Nephron (organoid): ENCODE measurements at regions not wholly inside any gene's neighbourhood (a gene's known extent, or its start where the extent isn't known, plus 50 kb on each side); places are given as distances from the start of the nearest gene placed in this dataset.
"Not testable (repeated sequence)": the region's sequence is repeated elsewhere in the genome, so short reads cannot be mapped to it uniquely, and the experiment has no call there.

Source experiments
- H3K27ac Mint-ChIP-seq, 3 experiments: 2 replicates each; pipeline ENCODE4 v1.8.0; 2020; ENCODE audit warnings: mixed read lengths in 3 of 3, mild to moderate bottlenecking in 2 of 3, moderate library complexity in 1 of 3
- H3K27me3 Mint-ChIP-seq: 2 replicates; pipeline ENCODE4 v1.8.0; 2021; ENCODE audit warnings: low read depth, mild to moderate bottlenecking, moderate library complexity, mixed read lengths
- H3K36me3 Mint-ChIP-seq: 2 replicates; pipeline ENCODE4 v1.8.0; 2020; ENCODE audit warnings: low read depth, mixed read lengths
- H3K4me1 Mint-ChIP-seq: 2 replicates; pipeline ENCODE4 v1.8.0; 2020; ENCODE audit warnings: mixed read lengths
- H3K4me3 Mint-ChIP-seq, 3 experiments: 2 replicates each; pipeline ENCODE4 v1.8.0; 2020; ENCODE audit warnings: mild to moderate bottlenecking in 3 of 3, mixed read lengths in 3 of 3, moderate library complexity in 2 of 3
- H3K9me3 Mint-ChIP-seq: 2 replicates; pipeline ENCODE4 v1.8.0; 2020; ENCODE audit warnings: mixed read lengths
- CTCF ChIP-seq, 3 experiments: fragments of 200-600 bp; sonication (generic); IDR thresholded peaks; one replicate each; pipeline ENCODE4 v1.5.0; 2021; ENCODE audit warnings: antibody characterized with exemption in 3 of 3; ENCODE audit not compliant: unreplicated experiment in 3 of 3

GRCh38 chr2:190759749-190760213 lies 110.9 kb downstream of the NAB1 start:
- H3K9me3 Mint-ChIP-seq: peaks cover under 1% of the 10 kb centered on the region
- H3K36me3 Mint-ChIP-seq: no peaks in the 10 kb centered on the region
- no peak for TF ChIP-seq CTCF (IDR thresholded peaks at IDR 0.05; ENCODE audit: unreplicated experiment in 3 of 3)
- H3K4me3 Mint-ChIP-seq: no peak overlapping the region
- H3K27me3 Mint-ChIP-seq: no peaks in the 10 kb centered on the region
- H3K4me1 Mint-ChIP-seq: no peaks in the 10 kb centered on the region
- no peak overlapping the region for H3K27ac Mint-ChIP-seq

- not testable (repeated sequence) for H3K9me3 Mint-ChIP-seq, H3K27me3 Mint-ChIP-seq, H3K27ac Mint-ChIP-seq, H3K36me3 Mint-ChIP-seq, H3K4me1 Mint-ChIP-seq, H3K4me3 Mint-ChIP-seq
Measured at GRCh38 chr2:190760353-190761150, 111.7 kb downstream of the NAB1 start.

- not testable (repeated sequence) for H3K4me3 Mint-ChIP-seq, H3K27me3 Mint-ChIP-seq, H3K4me1 Mint-ChIP-seq, H3K27ac Mint-ChIP-seq, H3K36me3 Mint-ChIP-seq, H3K9me3 Mint-ChIP-seq
Measured at GRCh38 chr2:190761216-190761615, 112.3 kb downstream of the NAB1 start.

GRCh38 chr2:190762566-190762965 lies 113.7 kb downstream of the NAB1 start:
- H3K9me3 Mint-ChIP-seq: no peaks in the 10 kb centered on the region
- no peak for TF ChIP-seq CTCF (IDR thresholded peaks at IDR 0.05; ENCODE audit: unreplicated experiment in 3 of 3)
- no peak overlapping the region for H3K4me3 Mint-ChIP-seq
- H3K36me3 Mint-ChIP-seq: no peaks in the 10 kb centered on the region
- no peak overlapping the region for H3K27ac Mint-ChIP-seq
- H3K27me3 Mint-ChIP-seq: no peaks in the 10 kb centered on the region
- no peaks in the 10 kb centered on the region for H3K4me1 Mint-ChIP-seq

GRCh38 chr2:190763100-190763499 lies 114.2 kb downstream of the NAB1 start:
- Mint-ChIP-seq H3K4me3 (no peak overlapping the region), H3K27me3 (no peaks in the 10 kb centered on the region)
- TF ChIP-seq CTCF (IDR thresholded peaks at IDR 0.05; ENCODE audit: unreplicated experiment in 3 of 3): no peak

GRCh38 chr2:190763901-190764514 lies 115.1 kb downstream of the NAB1 start:
- Mint-ChIP-seq H3K4me3 (no peak overlapping the region), H3K4me1 (no peaks in the 10 kb centered on the region), H3K27me3 (no peaks in the 10 kb centered on the region), H3K36me3 (no peaks in the 10 kb centered on the region), H3K9me3 (no peaks in the 10 kb centered on the region), H3K27ac (no peak overlapping the region)
- no peak for TF ChIP-seq CTCF (IDR thresholded peaks at IDR 0.05; ENCODE audit: unreplicated experiment in 3 of 3)

More at GRCh38 chr2:190763100-190763499, 114.2 kb downstream of the NAB1 start:
- no peak overlapping the region for H3K27ac Mint-ChIP-seq
- no peaks in the 10 kb centered on the region for H3K36me3 Mint-ChIP-seq
- no peaks in the 10 kb centered on the region for H3K4me1 Mint-ChIP-seq
- no peaks in the 10 kb centered on the region for H3K9me3 Mint-ChIP-seq
